Mesodermal cell (in vitro differentiated cells): ENCODE measurements at regions not wholly inside any gene's neighbourhood (a gene's known extent, or its start where the extent isn't known, plus 50 kb on each side); places are given as distances from the start of the nearest gene placed in this dataset.
A peak's percentile ranks its signal among the peaks of the same experiment; 100 is the strongest.

ENCODE experiments used
- H3K27ac ChIP-seq: 2 replicates; pipeline ENCODE4 v1.7.0; 2013; ENCODE audit warnings: mild to moderate bottlenecking, low read depth, low read length, moderate library complexity; ENCODE audit not compliant: severe bottlenecking
- H3K36me3 ChIP-seq: 2 replicates; pipeline ENCODE4 v1.7.1; 2013; ENCODE audit warnings: mild to moderate bottlenecking, low read length, moderate library complexity; ENCODE audit not compliant: control insufficient read depth, insufficient read depth
- H3K4me1 ChIP-seq: one replicate; pipeline ENCODE4 v1.7.1; 2013; ENCODE audit warnings: mild to moderate bottlenecking, low read length; ENCODE audit not compliant: insufficient read depth, control insufficient read depth, poor library complexity, severe bottlenecking
- H3K4me3 ChIP-seq: 2 replicates; pipeline ENCODE4 v1.7.0; 2013; ENCODE audit warnings: low read length, control low read depth, mild to moderate bottlenecking; ENCODE audit not compliant: insufficient read depth, poor library complexity, severe bottlenecking; ENCODE audit errors: extremely low read depth
- H3K9me3 ChIP-seq: 2 replicates; pipeline ENCODE4 v1.7.1; 2013; ENCODE audit warnings: mild to moderate bottlenecking, low read length, moderate library complexity; ENCODE audit not compliant: control insufficient read depth
- WGBS, 2 experiments: methylation state at CpG; one replicate each; pipeline ENCODE4 v1.1.5; 2013; ENCODE audit warnings: missing lambda C conversion rate in 2 of 2; ENCODE audit not compliant: insufficient coverage in 2 of 2; 5-methylcytosine and 5-hydroxymethylcytosine counted together

DNA sequence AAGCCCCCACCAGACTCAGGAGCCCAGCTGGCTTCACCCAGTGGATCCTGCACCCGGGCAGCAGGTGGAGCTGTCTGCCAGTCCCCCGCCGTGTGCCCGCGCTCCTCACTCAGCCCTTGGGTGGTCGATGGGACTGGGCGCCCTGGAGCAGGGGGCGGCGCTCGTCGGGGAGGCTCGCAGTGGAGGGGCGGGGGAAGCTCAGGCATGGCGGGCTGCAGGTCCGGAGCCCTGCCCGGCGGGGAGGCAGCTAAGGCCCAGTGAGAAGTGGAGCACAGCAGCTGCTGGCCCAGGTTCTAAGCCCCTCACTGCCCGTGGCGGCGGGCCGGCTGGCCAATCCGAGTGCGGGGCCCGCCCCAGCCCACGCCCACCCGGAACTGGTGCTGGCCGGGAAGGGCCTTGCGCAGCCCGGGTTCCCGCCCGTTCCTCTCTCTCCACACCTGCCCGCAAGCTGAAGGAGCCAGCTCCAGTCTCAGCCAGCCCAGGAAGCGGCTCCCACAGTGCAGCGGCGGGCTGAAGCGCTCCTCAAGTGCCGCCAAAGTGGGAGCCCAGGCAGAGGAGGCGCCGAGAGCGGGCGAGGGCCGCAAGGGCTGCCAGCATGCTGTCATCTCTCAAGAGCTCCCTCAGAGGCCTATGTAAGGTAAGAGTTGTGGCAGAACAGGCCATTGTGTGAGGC lies 1307.8 kb upstream of the TMEFF2 start:
- no peaks in the 10 kb centered on the region for H3K36me3 ChIP-seq
- no peak overlapping the region for H3K27ac ChIP-seq
- no peaks in the 10 kb centered on the region for H3K4me1 ChIP-seq
- no peaks in the 10 kb centered on the region for H3K9me3 ChIP-seq
- H3K4me3 ChIP-seq: peak overlapping the region; percentile 2
- WGBS, 2 experiments: 94 to 95% methylated on average over 20 to 34 of the region's 42 CpGs

DNA sequence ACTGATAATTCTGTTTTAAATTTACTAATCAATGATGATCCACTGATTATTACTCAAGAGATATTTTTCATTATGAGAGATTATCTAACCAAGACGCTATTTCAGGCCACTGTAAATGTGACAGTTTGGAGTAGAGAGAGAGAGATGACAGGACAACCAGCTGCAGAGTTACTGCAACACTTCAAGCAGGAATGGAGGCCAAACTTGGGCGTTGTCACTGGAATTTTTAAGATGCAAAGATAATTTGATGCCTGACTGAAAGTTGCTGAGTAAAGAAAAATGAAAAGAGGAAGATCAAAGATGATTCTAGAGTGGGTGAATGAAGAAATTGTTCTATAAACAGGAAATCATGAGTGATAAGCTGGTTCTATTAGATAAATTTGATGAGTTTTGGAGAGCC lies 1302.1 kb upstream of the TMEFF2 start:
- no peaks in the 10 kb centered on the region for H3K4me1 ChIP-seq
- H3K27ac ChIP-seq: no peak overlapping the region
- no peaks in the 10 kb centered on the region for H3K9me3 ChIP-seq
- H3K4me3 ChIP-seq: no peak overlapping the region
- no peaks in the 10 kb centered on the region for H3K36me3 ChIP-seq
- 67 to 73% methylated on average over 1 to 2 of the region's 2 CpGs for WGBS, 2 experiments

DNA sequence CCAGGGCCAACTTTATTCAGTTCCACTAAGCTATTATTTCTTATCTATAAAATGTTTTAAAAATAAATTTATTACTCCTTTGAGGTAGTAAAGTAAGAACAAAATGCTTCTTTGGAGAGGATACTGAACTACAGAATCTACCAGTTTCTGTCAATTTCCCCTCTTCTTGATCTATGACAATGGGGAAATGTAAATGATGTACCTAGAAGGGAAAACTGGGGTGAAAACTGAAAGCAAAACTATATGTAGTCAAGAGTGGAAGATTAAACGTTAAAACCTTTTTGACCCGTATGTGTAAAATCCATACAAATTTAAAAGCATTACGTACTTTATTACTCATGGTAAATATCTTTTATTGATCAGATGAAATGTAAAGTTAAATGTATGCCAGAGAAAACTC lies 1287.8 kb upstream of the TMEFF2 start:
- no peaks in the 10 kb centered on the region for H3K36me3 ChIP-seq
- H3K9me3 ChIP-seq: no peaks in the 10 kb centered on the region
- H3K4me3 ChIP-seq: no peak overlapping the region
- no peak overlapping the region for H3K27ac ChIP-seq
- no CpG with 5 or more reads among the region's 3 CpGs for WGBS, 2 experiments
- H3K4me1 ChIP-seq: no peaks in the 10 kb centered on the region

DNA sequence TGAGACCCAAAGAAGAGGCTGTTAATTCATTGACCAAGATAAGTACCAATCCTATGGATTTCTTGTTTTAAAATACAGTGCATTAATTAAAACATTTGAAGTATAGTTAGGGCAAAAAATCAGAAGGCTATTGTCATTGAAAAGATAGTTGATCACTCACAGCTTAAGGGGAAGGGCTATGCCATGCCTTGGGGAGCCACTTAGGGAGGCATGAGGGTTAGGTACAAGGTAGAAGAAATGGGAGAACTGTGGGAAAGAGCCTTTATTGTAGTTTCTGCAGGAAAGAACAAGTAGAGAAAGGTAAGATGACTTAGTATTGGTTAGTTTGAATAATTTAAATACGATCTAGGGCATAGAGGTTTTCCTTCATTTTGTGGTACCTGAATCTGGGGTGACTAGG lies 1285.5 kb upstream of the TMEFF2 start:
- WGBS, 2 experiments: 93% methylated on average over 1 of the region's 1 CpG; no CpG with 5 or more reads in 1 of the 2 experiments
- Histone ChIP-seq H3K27ac (no peak overlapping the region), H3K36me3 (no peaks in the 10 kb centered on the region), H3K4me1 (no peaks in the 10 kb centered on the region), H3K9me3 (no peaks in the 10 kb centered on the region), H3K4me3 (no peak overlapping the region)

DNA sequence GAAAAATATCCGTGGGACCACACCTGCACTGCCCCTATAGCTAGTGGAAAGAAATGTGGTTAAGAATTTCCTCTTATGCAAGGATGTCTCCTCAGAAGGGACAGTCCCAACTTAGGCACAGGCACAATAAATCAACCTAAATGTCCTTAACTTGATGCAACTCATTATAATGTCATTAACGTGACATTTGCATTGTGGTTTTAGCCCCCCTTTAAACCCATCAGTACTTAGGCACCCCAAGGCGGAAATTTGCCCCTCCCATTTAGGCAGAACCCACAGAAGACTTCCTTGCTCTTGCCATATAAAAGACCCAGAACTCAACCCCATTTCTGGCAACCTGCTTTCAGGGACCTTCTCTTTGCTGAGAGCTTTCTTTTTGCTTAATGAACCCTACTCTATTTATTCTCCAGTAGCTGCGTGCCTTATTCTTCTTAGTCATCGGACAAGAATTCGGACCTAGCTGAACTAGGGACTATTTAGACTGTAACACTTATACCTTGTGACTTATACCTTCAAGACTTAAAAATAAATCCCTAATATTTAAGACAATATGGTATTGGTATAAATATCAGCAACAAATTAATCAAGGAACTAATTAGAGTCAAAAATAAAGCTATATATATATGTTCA lies 1281.6 kb upstream of the TMEFF2 start:
- Histone ChIP-seq H3K36me3 (no peaks in the 10 kb centered on the region), H3K4me3 (no peak overlapping the region), H3K27ac (no peak overlapping the region), H3K4me1 (no peaks in the 10 kb centered on the region), H3K9me3 (no peaks in the 10 kb centered on the region)
- WGBS, 2 experiments: 86 to 92% methylated on average over 2 of the region's 6 CpGs

DNA sequence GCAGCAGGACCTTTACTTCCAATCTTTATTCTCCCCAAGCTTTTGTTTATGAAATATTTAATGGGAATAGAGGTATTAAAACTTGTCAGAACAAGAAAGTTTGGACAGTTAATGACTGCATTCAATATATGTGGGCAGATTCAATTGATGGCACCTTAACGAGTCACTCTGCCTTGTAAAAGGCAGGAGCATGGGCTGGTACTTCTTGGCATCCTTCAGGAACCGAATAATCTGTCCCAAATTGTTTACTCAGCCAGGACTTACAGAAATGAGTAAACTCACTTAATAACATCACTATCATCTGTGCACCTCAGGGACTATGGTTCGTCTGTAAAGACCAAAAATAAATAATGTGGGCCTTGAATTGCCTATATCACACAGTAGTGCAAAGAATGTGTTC lies 1280.3 kb upstream of the TMEFF2 start:
- Histone ChIP-seq H3K27ac (no peak overlapping the region), H3K4me3 (no peak overlapping the region), H3K9me3 (no peaks in the 10 kb centered on the region), H3K4me1 (no peaks in the 10 kb centered on the region), H3K36me3 (no peaks in the 10 kb centered on the region)
- WGBS, 2 experiments: 89 to 96% methylated on average over 3 of the region's 3 CpGs

DNA sequence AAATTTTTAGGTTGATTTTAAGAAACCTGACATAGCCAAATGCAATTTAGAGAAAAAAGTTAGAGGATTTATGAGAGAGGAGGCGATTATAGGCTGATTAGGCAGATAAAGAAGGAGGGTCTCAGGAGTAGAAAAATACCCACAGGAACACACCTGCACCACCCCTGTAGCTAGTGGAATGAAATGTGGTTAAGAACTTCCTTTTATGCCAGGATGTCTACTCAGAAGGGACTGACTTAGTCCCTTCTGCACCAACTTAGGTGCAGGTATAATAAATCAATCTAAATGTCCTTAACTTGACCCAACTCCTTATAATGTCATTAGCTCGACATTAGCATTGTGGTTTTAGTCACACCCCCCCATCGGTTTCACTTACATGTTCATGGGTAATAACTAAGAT lies 1274.5 kb upstream of the TMEFF2 start:
- Histone ChIP-seq H3K4me1 (no peaks in the 10 kb centered on the region), H3K4me3 (no peak overlapping the region), H3K36me3 (no peaks in the 10 kb centered on the region), H3K27ac (no peak overlapping the region), H3K9me3 (no peaks in the 10 kb centered on the region)
- 100% methylated on average over 1 of the region's 3 CpGs; no CpG with 5 or more reads in 1 of the 2 experiments for WGBS, 2 experiments

DNA sequence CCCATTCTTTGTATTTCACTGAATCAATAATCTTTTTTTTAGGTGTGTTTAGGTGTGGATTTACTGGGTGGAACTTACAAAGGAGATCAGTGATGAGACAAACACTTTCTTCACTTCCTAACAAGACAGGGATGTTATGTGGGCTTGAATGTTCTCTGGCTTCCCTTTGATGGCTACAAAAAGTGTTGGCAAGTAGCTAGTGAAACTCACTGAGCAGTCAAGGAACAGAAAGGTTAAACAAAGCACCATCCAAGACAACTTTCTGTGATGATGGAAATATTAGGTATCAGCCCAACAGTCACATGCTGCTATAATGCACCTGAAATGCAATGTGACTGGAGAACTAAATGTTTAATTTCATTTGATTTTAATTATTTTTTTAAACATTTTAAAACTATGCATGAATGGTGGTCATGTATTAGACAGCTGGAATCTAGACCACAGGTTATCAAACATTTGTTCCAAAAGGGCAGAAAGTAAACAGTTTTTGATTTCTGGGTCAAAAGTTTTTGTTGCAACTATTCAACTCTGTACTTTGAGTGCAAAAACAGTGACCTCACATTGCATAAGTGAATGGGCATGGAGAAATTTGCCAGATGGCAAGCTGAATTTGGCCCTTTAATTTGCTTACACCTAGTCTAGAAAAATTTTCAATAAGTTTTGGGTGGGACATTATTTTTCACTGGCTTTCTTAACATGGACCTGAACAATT lies 1272.7 kb upstream of the TMEFF2 start:
- no peak overlapping the region for H3K27ac ChIP-seq
- H3K36me3 ChIP-seq: no peaks in the 10 kb centered on the region
- H3K4me3 ChIP-seq: no peak overlapping the region
- H3K4me1 ChIP-seq: no peaks in the 10 kb centered on the region
- no peaks in the 10 kb centered on the region for H3K9me3 ChIP-seq

DNA sequence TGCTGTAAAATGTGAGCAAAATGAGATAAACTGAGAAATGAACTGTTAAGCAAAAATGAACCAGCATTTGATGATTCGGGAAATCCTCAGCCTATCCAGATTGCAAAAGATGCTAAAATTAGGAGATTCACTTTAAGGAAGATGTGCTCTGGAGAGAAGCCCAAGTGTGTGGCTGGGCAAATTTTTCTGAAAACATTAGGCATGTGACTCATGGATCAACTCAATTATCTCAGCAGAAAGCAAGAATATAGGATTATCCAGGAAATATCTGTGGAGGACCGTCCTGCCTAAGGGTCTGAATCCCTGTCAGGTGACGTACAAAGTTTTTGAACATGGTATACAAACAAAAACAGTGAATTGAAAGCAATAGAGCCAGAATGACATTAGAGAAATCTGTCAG lies 1268.3 kb upstream of the TMEFF2 start:
- WGBS, 2 experiments: 94 to 97% methylated on average over 2 to 3 of the region's 3 CpGs
- Histone ChIP-seq H3K4me3 (no peak overlapping the region), H3K36me3 (no peaks in the 10 kb centered on the region), H3K27ac (no peak overlapping the region), H3K4me1 (no peaks in the 10 kb centered on the region), H3K9me3 (no peaks in the 10 kb centered on the region)

DNA sequence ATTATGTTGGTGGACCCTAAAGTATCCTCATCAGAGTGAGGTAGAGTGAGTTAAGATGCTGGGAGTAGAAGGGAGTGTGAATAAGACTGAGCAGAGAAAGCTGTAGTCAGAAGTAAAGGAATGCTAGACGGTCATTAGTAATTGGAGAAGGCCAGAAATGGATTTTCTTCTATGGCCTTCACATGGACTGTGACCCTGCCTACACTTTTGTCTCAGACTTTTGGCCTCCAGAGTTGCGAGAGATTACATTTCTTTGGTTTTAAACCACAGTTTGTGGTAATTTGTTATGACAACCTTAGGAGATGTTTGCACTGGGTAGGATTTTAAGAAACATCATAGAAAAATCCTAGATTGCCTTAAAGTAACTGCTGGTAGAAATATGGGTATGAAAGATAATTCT lies 1267.7 kb upstream of the TMEFF2 start:
- no peaks in the 10 kb centered on the region for H3K36me3 ChIP-seq
- no peaks in the 10 kb centered on the region for H3K9me3 ChIP-seq
- no peak overlapping the region for H3K4me3 ChIP-seq
- WGBS, 2 experiments: 71 to 88% methylated on average over 1 of the region's 2 CpGs
- H3K27ac ChIP-seq: no peak overlapping the region
- H3K4me1 ChIP-seq: no peaks in the 10 kb centered on the region

DNA sequence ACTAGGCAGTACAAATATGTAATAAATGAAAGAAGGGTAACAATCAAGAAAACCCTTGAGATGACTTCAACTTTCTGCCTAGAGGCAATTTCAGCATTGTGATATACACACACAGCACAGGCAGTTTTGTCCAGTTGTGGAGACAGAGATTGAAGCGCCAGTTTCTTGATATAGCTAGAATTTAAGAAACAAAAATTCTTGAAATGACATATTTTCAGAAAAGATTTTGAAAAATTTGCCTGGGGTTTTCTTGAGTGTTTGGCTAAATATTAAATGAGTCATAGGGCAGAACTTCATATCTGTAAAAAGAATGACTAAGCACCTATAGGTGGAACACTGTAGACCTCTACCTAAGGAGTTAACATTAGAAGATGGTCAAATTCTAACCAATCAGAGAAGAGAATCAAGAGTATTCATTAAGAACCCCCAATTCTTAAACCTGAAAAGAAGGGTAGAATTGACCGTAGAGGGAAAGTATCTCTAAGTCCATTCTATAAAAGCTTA lies 1266.8 kb upstream of the TMEFF2 start:
- WGBS, 2 experiments: no CpG with 5 or more reads among the region's 2 CpGs
- no peak overlapping the region for H3K27ac ChIP-seq
- H3K4me3 ChIP-seq: no peak overlapping the region
- H3K36me3 ChIP-seq: no peaks in the 10 kb centered on the region
- no peaks in the 10 kb centered on the region for H3K4me1 ChIP-seq
- no peaks in the 10 kb centered on the region for H3K9me3 ChIP-seq
